NCI-H187 treated with DMSO at 0.1 percent for 48 hours (cell line): ENCODE measurements at regions not wholly inside any gene's neighbourhood (a gene's known extent, or its start where the extent isn't known, plus 50 kb on each side); places are given as distances from the start of the nearest gene placed in this dataset.
"Not testable (repeated sequence)": the region's sequence is repeated elsewhere in the genome, so short reads cannot be mapped to it uniquely, and the experiment has no call there.

Experiments used
- DNase-seq: peaks from one replicate; lab custom pipeline; 2025; lab: John Stamatoyannopoulos, UW

DNA sequence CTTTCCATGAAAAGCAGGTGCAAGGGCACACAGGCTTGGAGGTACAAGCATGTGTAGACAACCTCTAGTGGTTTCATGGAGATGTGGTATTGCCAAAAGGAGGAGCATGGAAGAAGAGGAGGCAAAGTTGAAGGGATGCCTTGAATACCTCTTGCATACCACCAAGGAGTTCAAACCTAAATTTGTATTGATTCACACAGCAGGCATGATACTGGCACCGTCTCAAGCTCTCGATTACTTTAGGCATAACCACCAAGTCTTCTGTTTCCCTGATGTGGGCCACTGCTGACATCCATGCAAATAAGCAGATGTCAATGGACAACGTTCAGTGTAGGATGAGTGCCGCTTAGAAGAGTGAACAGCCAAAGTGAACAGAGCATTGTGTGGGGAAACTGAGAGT lies 87.1 kb downstream of the SCN11A start:
- DNase-seq, result no peak

DNA sequence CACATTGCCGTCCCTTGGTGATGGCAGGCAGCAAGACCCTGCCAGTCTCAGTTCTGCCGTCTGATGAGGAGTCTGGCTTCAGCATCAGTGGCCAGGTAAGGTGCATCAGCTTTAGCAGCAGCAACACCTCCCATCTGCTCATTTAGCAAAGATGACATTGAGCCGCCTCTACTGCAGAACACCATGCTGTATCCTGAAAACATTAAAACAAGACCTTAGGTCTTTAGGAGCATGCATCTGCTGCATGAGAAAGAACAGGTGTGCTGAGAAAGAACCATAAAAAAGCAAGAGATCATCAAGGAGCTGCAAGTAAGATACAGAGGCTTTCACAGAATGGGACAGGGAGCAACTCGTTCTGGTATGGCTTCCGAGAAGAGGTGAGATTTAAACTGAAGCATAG lies 87.5 kb downstream of the SCN11A start:
- DNase-seq, result no peak

DNA sequence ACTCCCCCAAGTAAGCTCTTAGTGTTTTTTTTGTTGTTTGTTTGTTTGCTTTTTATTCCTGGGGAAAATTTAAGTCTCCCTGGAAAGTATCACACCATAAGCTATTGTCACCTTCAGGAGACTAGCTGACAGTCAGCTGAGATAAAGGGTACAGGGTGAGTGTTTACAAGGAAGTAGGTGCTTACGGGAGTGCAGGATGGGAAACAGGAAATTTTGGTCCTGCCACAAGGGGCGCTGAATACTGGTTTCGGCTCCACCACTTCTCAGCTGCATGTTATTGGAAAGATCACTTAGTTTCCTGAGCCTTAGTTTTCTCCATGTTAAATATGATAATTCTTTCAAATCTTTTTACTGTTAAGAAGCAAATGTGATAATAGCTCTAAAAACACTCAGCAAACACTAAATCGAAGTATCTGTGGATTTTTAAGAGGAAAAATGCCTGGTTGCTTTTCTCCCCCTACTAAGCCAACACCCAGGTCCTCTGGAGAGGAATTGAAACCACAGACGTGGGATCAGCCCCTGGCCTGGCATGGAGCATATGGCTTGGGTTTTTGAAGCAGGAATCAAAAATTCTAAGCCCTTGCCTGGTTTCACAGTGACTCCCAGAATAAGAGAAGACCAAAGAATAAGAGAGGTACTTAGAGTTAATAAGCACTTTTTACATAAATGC lies 90.7 kb downstream of the SCN11A start:
- peak; percentile 38 for DNase-seq

DNA sequence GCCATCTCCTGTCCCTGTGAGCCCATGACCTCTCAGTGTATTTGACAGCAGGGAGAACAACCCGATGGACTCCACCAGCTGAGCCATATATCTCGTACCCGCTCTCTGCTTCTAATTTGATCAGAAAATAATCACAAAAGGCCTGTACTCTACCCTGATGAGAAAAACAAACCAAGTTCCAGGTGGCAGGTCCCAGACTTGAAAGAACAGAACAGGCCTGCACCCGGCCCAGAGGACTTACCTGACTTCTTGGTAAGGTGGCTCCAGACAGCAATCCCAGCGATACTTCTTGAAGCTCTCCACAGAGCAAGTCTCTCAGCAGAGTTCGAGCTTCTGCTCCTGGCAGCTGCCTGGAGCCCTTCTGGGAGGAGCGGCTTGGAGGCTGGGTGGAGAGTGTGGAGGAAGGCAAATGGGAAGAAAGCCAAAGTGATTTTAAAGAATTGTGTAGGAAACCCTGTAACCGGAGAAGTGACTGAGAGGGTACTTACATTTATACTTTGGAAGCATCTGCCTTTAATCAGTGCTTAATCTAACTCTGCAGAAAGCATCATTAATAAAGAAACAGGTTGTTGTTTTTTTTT lies 91.6 kb downstream of the SCN11A start:
- DNase-seq, result no peak

DNA sequence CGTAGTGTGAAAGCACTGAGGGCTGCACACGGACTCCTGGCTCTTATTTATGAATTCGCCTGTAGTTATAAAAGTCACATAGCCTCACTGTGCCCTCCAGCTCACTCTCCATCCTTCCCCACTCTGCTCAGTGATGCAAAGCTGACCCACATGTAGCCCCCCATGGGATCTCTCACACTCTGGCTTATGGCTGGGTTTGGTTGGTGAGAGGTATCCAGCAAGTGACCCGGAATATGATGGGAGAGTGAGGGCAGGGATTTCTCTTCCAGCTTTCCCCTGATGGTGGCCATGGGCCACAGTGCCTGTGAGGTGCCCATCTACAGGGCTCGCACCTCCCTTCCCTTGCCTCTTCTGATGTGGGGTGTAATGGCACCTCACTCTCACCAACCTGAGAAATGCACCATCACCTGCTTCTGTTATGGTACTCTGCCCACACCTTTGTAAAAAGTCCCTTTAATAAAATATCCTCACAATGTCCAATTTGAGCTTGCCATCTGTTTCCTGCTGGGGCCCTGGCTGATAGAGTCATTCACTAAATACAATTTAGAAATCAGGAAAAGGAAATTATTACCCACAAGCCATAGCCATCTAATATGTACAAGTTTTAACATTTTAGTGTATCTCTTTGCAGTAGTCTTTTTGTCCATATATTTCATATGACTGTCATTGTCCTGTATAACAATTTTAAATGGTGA lies 93.6 kb downstream of the SCN11A start:
- DNase-seq, result no peak

DNA sequence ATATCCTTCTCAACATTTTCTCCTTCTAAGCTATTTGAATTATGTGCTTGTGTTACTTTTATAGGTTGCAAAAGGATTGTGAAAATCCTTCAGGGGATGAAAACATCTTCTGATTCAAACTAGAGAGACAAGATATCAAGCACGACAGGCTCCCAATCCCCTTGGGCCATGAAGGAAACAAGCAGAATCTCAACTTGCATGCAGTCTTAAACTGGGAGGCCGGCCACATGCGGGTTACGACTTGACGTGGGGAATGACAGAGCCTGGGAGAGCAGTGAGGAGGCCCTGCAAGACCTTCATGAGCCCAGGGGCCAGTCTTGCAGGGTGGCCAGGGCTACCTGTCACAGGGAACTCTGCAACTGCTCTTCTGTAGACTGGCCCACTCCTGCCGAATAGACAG lies 94.4 kb downstream of the SCN11A start:
- no peak for DNase-seq

DNA sequence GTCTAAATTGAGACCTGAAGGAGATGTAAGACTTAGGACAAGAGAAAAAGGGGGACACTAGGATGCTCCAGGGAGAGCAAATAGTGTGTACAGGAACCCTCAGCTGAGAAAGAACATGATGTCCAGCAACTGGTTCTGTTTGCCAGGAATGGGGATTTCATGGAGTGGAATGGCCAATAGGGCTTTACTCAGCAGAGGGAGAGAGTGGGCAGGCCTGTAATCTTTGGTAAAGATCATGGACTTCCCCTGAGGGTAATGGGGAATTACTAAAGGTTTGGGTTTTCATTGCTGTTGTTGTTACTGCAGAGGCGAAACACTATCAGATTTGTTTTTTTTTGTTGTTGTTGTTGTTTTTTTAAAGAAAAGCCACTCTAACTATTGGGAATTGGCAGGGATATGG lies 99.0 kb downstream of the SCN11A start:
- DNase-seq, result no peak

DNA sequence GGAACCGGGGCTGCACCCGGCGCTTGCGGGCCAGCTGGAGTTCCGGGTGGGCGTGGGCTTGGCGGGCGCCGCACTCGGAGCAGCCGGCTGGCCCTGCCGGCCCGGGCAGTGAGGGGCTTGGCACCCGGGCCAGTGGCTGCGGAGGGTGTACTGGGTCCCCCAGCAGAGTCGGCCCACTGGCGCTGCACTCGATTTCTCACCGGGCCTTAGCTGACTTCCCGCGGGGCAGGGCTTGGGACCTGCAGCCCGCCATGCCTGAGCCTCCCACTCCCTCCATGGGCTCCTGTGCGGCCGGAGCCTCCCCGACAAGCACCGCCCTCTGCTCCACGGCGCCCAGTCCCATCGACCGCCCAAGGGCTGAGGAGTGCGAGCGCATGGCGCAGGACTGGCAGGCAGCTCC lies 100.6 kb downstream of the SCN11A start:
- not testable (repeated sequence) for DNase-seq

DNA sequence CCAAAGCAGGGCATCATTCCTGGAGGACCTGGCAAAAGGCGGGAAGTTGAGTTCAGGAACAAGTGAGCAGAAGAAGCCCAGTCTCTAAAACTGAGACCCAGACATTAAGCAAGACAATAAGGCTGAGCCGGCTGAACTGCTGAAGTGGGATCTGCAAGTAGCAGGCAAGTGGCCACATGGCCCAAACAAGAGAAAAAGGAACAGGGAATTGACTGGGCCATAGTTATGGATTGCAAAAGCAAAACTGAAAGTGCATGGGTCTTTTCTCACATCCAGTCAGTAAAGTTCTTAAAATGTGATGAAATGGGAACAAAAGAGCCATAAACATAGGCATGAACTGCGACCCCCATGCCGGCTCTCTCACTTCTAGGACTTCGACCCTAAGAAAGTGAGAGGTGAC lies 101.2 kb downstream of the SCN11A start:
- no peak for DNase-seq

DNA sequence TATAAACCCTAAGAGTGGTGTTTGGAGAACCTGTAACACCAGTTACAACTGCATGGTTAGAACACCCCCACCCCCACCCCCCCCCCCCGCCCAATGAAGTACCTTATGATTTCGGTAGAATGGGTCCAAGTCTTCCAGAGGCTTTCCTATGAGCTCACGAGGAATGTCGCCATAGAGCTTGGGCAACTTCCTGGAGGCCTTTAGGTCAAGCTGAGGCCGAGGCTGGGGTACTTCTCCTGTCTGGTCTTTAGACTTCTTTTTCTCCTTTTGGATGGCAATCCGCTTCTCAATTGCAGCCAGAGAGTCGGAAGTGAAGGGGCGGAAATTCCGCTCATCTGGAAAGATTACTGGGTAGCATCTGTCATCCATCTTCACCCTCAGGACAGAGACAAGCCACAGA lies 101.8 kb downstream of the SCN11A start:
- no peak for DNase-seq

DNA sequence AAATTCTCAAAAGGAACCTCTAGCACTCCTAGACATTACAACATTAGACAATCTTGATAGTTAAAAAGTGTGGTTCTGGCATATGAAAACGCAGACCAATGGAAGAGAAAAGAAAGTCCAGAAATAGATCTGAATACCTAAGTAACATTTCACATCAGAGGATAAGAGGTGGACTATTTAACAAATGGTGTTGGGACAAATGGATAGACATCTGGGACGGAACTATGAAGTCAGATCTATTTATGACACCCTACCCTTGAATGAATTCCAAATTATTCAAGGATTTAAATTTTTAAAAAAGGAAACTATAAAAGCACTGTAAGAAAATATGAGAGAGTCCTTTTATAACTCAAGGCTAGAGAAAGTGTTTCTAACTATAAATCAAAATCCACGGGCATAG lies 111.3 kb downstream of the SCN11A start:
- no peak for DNase-seq

DNA sequence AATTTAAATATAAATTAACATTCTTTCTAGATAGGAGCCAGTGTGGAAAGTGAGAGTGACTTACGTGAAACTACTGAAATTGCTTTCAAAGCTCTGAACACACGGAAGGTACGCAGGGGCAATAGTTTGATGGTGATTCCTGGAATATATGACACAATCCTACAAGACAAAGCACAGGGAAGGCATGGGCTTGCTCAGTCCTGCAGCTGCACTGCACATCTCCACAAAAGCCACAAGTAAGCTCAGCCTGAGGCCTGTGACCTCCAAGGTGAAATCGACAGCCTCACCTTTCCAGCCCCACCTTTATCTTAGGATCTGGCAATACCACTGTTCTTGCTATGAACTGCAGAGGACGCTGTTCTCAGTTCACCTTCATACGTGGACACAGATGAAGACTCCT lies 109.3 kb upstream of the SCN10A start:
- no peak for DNase-seq

DNA sequence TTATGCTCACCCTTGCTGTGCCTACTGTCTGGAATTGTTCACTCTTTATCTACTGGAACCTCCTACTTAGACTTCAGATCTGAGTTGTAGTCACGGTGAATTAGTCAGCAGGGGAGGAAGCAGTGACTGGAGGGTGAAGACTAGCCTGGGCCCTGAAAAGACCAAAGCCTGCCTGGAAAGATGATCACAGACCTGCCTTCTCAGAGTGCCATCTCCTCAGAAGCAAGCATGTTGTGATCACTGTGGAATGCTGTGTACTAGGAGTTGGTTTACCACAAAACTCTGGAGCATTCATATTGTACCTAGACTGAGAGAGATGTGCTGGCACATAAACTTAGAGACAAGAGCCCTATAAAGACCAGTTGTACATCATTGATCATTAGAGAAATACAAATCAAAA lies 100.7 kb upstream of the SCN10A start:
- DNase-seq, result no peak

DNA sequence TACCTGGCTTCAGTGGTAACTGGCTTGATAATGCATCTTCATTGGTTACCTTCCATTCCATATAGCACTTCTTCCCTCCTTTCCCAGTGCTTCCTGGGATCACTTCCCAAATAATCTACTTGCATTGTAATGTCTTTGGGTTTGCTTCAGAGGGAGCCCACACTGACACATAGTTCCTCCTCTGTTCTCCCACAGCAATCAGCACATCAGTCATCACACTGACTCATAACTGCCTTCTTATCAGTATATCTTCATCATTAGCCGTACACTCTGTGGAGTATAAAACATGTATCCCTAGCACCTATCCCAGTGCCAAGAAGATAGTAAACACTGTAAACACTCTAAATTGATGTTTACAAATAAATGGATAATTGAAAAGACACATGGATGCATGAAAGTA lies 91.4 kb upstream of the SCN10A start:
- no peak for DNase-seq

DNA sequence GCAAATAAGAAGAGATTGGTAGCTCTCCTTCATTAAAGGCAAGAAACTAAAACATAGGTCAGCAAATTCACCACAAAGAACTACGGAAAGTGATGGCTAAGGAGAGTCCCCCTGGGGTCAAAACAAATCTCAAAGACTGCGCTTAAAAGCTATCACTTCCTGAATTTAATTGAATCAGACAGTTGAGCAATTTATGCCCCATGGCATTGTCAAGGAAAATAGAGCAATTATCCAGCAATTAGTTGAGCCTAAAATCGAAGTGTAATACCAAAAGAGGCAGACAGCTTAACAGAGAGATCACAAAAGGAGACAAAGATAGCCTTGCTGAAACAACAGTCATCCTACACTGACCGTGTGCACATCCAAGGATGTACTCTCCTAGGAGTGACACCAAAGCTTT lies 74.4 kb upstream of the SCN10A start:
- no peak for DNase-seq

DNA sequence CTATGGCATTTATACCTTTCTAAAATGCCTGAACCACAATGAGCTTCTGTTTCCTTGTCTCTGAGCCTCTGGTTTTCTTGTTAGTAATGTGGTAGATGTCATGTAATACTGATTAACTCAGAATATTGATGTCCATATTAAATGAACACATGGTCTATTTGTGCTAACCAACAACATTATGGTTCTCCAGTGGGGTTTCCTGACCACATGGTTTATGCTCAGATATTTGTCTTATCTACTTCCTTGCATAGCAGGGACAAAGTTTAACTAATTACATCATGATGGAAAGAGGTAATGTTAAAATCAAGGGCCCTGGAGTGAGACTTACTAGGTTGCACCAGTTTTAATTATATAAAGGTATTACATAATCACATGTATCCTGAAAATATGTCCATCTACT lies 62.6 kb upstream of the SCN10A start:
- no peak for DNase-seq
